K562 (cell line): ENCODE measurements at regions not wholly inside any gene's neighbourhood (a gene's known extent, or its start where the extent isn't known, plus 50 kb on each side); places are given as distances from the start of the nearest gene placed in this dataset.

Experiments used
- ATAC-seq: fragments of 200-7000 bp; cut with Tn5 transposase; 3 replicates; pipeline ENCODE4 v1.9.1; 2020; ENCODE audit warnings: moderate library complexity
- BruUV-seq: library from RNA; stranded (reverse); fragments of 400-500 nt; replicated peaks from 2 replicates; lab custom pipeline; 2021; lab: Mats Ljungman, UMichigan
- CTCF ChIA-PET: fragments of 300-600 bp; formaldehyde crosslinking; extraction: SDS; loops from one replicate; lab custom pipeline; 2021; ENCODE audit warnings: low intra/inter-chr PET ratio; lab: Yijun Ruan, JAX
- POLR2A ChIA-PET: fragments of 300-600, 350-650 bp; sonication (Branson Sonifier 250); formaldehyde crosslinking; extraction: SDS; loops from one replicate; lab custom pipeline; 2021; ENCODE audit warnings: antibody characterized with exemption, inconsistent platforms; lab: Yijun Ruan, JAX
- DNase-seq, 4 experiments: peaks; one replicate each; pipeline versions ENCODE4 v3.0.0 to v3.0.0-alpha.2; 2011 to 2018; ENCODE audit warnings: low spot score in 3 of 4, mixed read lengths in 3 of 4; ENCODE audit errors: extremely low read depth in 1 of 4
- FAIRE-seq: peaks from 2 replicates; lab custom pipeline; 2011; peaks lifted over from hg19 to GRCh38; lab: Jason Lieb, UNC
- H2AFZ ChIP-seq: 2 replicates; pipeline ENCODE4 v1.6.0; 2011; ENCODE audit warnings: low read depth, low read length, control low read depth, inconsistent platforms
- H3K27ac ChIP-seq: fragments of 200-600 bp; 3 replicates; pipeline ENCODE4 v1.8.0; 2011; ENCODE audit warnings: low read depth, mild to moderate bottlenecking, control low read depth, inconsistent platforms, low read length, moderate library complexity, mixed read lengths; ENCODE audit errors: extremely low read depth
- H3K27me3 ChIP-seq, 2 experiments: fragments of 300-600 bp in 1 of 2; 2 replicates in 1 of 2; 3 replicates in 1 of 2; pipeline versions ENCODE4 v1.6.0 to v1.8.0; 2011; ENCODE audit warnings: inconsistent platforms in 2 of 2, low read length in 2 of 2, mild to moderate bottlenecking in 1 of 2, mixed read lengths in 1 of 2, moderate library complexity in 1 of 2; ENCODE audit not compliant: control insufficient read depth in 2 of 2, insufficient read depth in 2 of 2
- H3K36me3 ChIP-seq: fragments of 300-600 bp; 3 replicates; pipeline ENCODE4 v1.8.0; 2011; ENCODE audit warnings: mild to moderate bottlenecking, low read length, inconsistent platforms; ENCODE audit not compliant: control insufficient read depth, insufficient read depth
- H3K4me1 ChIP-seq, 2 experiments: fragments of 200-600 bp in 1 of 2; replicated peaks in 1 of 2; 2 replicates in 1 of 2; 3 replicates in 1 of 2; pipeline versions ENCODE4 v1.5.1 to v1.8.0; 2011; ENCODE audit warnings: inconsistent platforms in 2 of 2, low read length in 2 of 2, mild to moderate bottlenecking in 1 of 2, mixed read lengths in 1 of 2, moderate library complexity in 1 of 2; ENCODE audit not compliant: control insufficient read depth in 2 of 2, insufficient read depth in 2 of 2
- H3K4me2 ChIP-seq: 2 replicates; pipeline ENCODE4 v1.6.1; 2011; ENCODE audit warnings: low read length, control low read depth, inconsistent platforms, mixed read lengths; ENCODE audit not compliant: insufficient read depth
- H3K4me3 ChIP-seq: fragments of 200-600 bp; sonication (generic), shearing (Covaris generic); 2 replicates; pipeline ENCODE4 v1.5.1; 2016; ENCODE audit warnings: control low read depth, inconsistent platforms
- H3K79me2 ChIP-seq: fragments of 200-600 bp; 3 replicates; pipeline ENCODE4 v1.8.0; 2011; ENCODE audit warnings: low read length, inconsistent platforms; ENCODE audit not compliant: control insufficient read depth, insufficient read depth
- H3K9ac ChIP-seq, 2 experiments: 2 replicates each; pipeline versions ENCODE4 v1.6.0 to v1.6.1; 2011; ENCODE audit warnings: low read depth in 2 of 2, low read length in 2 of 2, control low read depth in 1 of 2, inconsistent platforms in 1 of 2, mild to moderate bottlenecking in 1 of 2, mixed read lengths in 1 of 2; ENCODE audit not compliant: insufficient read depth in 1 of 2
- H3K9me1 ChIP-seq: one replicate; pipeline ENCODE4 v1.6.0; 2011; ENCODE audit warnings: inconsistent platforms, mild to moderate bottlenecking, low read length, moderate library complexity; ENCODE audit not compliant: control insufficient read depth, insufficient read depth
- H3K9me3 ChIP-seq: replicated peaks from 2 replicates; pipeline ENCODE4 v1.5.1; 2011; ENCODE audit warnings: low read depth, low read length, inconsistent platforms; ENCODE audit not compliant: control insufficient read depth, insufficient read depth
- H4K20me1 ChIP-seq: replicated peaks from 2 replicates; pipeline ENCODE4 v1.6.1; 2011; ENCODE audit warnings: low read length, inconsistent platforms, mixed read lengths; ENCODE audit not compliant: control insufficient read depth, insufficient read depth
- BACH1 ChIP-seq: fragments of 200-800 bp; sonication (Bioruptor generic); IDR thresholded peaks from 2 replicates; pipeline ENCODE4 v1.6.1; 2016; ENCODE audit warnings: missing genetic modification characterization, missing compliant biosample characterization
- CTCF ChIP-seq, 3 experiments: IDR thresholded peaks in 2 of 3; conservative IDR thresholded peaks in 1 of 3; 2 replicates each; pipeline ENCODE4 v1.5.1; 2011 to 2012; ENCODE audit warnings: low read length in 3 of 3, mild to moderate bottlenecking in 3 of 3, control low read depth in 2 of 3, improper control_type of control experiment in 1 of 3, inconsistent platforms in 1 of 3, low read depth in 1 of 3, mixed read lengths in 1 of 3, moderate library complexity in 1 of 3; ENCODE audit not compliant: insufficient read depth in 2 of 3
- RAD21 ChIP-seq, 2 experiments: fragments of 250-450 bp in 1 of 2; fragments of 450-650 bp in 1 of 2; sonication (Bioruptor Pico) in 1 of 2; formaldehyde crosslinking in 1 of 2; IDR thresholded peaks in 1 of 2; conservative IDR thresholded peaks in 1 of 2; 2 replicates each; pipeline versions ENCODE4 v1.4.0 to v1.8.0; 2020 to 2022; ENCODE audit warnings: mild to moderate bottlenecking in 2 of 2, moderate library complexity in 1 of 2
- ZBTB33 ChIP-seq: sonication (generic); formaldehyde crosslinking; IDR thresholded peaks from 2 replicates; pipeline ENCODE4 v1.8.1; 2023; ENCODE audit warnings: mild to moderate bottlenecking, missing genetic modification reagents
- ZNF592 ChIP-seq: fragments of 450-650 bp; IDR thresholded peaks from 2 replicates; pipeline ENCODE4 v1.6.1; 2017; ENCODE audit warnings: antibody characterized with exemption, mild to moderate bottlenecking
- in situ Hi-C: fragments of 300-500 bp; cut with MboI; formaldehyde crosslinking; loops from 4 replicates; pipeline ENCODE4 v1.15.0; 2018; ENCODE audit warnings: inconsistent platforms, mixed read lengths
- intact Hi-C: fragments of 100-400 bp; cut with micrococcal nuclease; formaldehyde crosslinking; loops from 2 replicates; pipeline ENCODE4 v1.14.2; 2022

- in situ Hi-C loops = no loop called here
- H3K9me1 ChIP-seq = no peaks in the 10 kb centered on the region
- H3K4me3 ChIP-seq = no peak overlapping the region
- H3K4me1 ChIP-seq = no peaks in the 10 kb centered on the region
- no peak overlapping the region for H3K4me2 ChIP-seq
- ATAC-seq = peak; percentile 42; the same call in 1 of the 3 replicates
- TF ChIP-seq ZBTB33 (CRISPR knock-in tag) (no peak), RAD21 (CRISPR knock-in tag; conservative IDR thresholded peaks at IDR 0.05 in 1 of 2, IDR thresholded peaks at IDR 0.05 in 1 of 2) (peak in 1 of 2 experiments; percentile 45; a peak in 2 of 4 replicates), CTCF (IDR thresholded peaks at IDR 0.05 in 2 of 3, conservative IDR thresholded peaks at IDR 0.05 in 1 of 3; ENCODE audit: insufficient read depth in 2 of 3, low read depth in 1 of 3, low read length in 3 of 3) (peak in 2 of 3 experiments; percentile 1 to 26; a peak in 1 of 6 replicates), BACH1 (tag) (no peak), ZNF592 (0 out of 2 replicates have a peak, but pooled peaks have one; percentile 29)
- CTCF ChIA-PET = no interaction called here
- no peak overlapping the region for H3K9ac ChIP-seq
- no peak overlapping the region for H3K27ac ChIP-seq
- no TSS peak for BruUV-seq
- H3K36me3 ChIP-seq = no peaks in the 10 kb centered on the region
- intact Hi-C loops = no loop called here
- POLR2A ChIA-PET = interaction anchor here (0.9 kb wide), 1 partner anchor 9 kb away, joined by 3 read pairs; no protein-coding TSS in a partner anchor
- peak in 1 of 4 experiments; percentile 11 for DNase-seq
- no peaks in the 10 kb centered on the region for H3K27me3 ChIP-seq
- H3K79me2 ChIP-seq = no peaks in the 10 kb centered on the region
- no peaks in the 10 kb centered on the region for H4K20me1 ChIP-seq
- no peak overlapping the region for H2AFZ ChIP-seq
- no peaks in the 10 kb centered on the region for H3K9me3 ChIP-seq
- no peak for FAIRE-seq
These were observed 592.2 kb downstream of the ETNK1 start for GRCh38 chr12:23217158-23217557.
